ENCODE measurements at regions not wholly inside any gene's neighbourhood (a gene's known extent, or its start where the extent isn't known, plus 50 kb on each side); places are given as distances from the start of the nearest gene placed in this dataset.
A peak's percentile ranks its signal among the peaks of the same experiment; 100 is the strongest.

GRCh38 chr16:6247775-6248174 lies 1084.9 kb upstream of the RBFOX1 start:
- no peak for DNase-seq

DNA sequence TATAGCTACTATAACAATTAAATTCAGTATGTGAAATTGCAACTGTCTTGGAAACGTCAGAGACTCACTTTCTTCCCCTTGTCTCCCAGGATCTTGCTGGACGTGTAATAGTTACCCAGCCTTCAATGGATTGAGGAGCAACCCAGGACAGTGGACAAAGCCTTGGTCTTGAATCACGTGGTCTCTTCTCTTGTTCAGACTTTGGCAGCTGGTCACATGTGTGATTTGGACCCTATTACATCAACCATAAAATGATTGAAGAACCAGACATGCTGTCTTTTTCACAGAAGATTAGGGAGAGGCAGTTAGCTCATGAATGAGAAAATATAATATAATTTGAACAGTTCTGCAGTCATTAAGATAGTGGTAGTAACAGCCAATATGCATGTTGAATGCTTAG lies 1085.5 kb upstream of the RBFOX1 start:
- no peak for DNase-seq

DNA sequence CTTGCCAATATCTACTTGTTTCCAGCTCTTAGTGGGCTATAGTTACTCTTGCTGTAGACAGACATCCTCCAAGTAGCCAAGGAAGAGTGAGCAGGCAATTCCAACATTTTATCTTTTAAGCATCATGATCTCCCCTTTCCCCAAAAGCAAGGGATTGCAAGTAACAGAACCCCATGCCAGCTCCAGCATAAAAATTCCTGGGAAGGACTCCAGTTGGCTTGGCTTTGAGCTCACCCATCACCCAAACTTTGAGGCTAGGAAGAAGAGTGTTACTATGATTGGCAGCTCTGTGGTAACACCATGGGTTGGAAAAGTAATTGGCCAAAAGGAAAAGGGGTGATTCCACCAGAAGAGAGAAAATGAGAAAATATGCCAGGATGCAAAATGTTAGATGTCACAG lies 1086.4 kb upstream of the RBFOX1 start:
- no peak for DNase-seq

GRCh38 chr16:6232056-6232455 lies 1100.6 kb upstream of the RBFOX1 start:
- DNase-seq, result no peak

DNA sequence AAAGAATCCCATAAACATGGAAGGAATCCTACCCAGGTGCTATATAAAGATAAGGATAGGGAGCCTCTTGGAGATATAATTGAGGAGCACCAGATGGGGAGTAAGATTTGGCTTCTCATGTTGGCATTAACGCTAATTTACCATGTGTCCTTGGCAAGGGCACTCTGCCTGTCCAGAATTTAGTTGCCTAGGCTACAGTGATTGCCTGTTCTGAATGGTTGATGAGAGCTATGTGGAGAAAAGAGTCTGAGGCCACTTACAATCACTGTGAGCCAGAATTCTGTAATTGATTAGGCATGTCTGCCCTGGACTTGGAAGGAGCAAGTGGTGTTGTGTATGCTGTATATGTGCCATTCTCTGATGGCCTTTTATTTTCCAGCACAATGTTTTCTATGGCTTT lies 1101.2 kb upstream of the RBFOX1 start:
- DNase-seq, result no peak

DNA sequence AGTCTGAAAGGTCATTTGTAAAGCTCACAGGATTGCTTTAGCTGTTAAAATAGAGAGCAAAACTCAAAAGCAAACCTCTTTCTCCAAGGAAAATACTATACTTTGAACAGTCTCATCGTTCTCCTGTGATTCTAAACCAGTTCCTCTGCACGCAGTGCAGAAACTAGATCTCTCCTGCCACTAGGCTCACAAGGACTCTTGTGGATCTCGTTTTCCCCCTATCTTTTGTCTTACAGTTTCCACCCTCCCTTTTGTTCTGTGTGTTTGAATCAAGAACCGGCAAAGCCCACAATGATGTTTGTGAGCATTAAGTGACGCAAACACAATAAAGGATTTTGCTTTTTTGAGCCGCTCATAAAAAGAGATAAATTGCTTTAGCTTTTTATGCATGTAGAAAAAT lies 1103.5 kb upstream of the RBFOX1 start:
- DNase-seq, result peak; percentile 90

GRCh38 chr16:6218855-6219254 lies 1113.8 kb upstream of the RBFOX1 start:
- no peak for DNase-seq

GRCh38 chr16:6216836-6217235 lies 1115.8 kb upstream of the RBFOX1 start:
- no peak for DNase-seq

DNA sequence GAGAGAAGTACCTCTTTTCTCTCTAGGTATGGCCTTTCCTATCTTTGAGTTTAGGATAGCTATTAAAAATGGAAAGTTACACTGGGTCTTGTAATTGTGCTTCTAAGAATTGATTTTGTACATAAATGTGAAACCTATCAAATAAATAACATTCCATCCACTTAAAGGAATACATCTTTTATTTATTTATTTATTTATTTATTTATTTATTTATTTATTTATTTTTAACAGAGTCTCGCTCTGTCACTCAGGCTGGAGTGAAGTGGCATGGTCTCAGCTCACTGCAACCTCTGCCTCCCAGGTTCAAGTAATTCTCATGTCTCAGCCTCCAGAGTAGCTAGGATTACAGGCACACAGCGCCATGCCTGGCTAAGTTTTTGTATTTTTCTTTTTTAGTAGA lies 1114.0 kb upstream of the EEF2KMT start:
- no peak for DNase-seq

- DNase-seq, result no peak
Observed at GRCh38 chr16:6209355-6209930, 1111.8 kb upstream of the EEF2KMT start.

- no peak for DNase-seq
Observed at GRCh38 chr16:6207580-6207979, 1110.0 kb upstream of the EEF2KMT start.

GRCh38 chr16:6207124-6207523 lies 1109.5 kb upstream of the EEF2KMT start:
- DNase-seq, result no peak

DNA sequence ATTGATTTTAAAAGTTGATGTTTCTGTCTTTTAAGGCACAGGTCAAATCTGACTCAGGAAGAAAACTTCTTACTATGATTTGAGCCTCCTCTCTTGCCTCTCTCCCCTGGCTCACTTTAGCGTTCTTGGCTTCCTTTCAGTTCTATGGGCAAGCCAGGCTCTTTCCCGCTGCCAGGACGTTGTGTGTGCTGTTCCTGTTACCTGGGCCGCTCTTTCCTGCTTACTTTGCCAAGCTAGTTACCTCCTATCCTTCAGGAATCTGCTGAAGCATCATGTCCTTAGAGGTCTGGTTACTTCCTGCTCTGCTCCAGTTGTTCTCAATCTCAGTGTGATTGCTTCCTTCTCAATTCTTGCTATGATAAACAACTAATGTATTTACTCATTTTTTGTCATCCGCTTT lies 1108.5 kb upstream of the EEF2KMT start:
- peak; percentile 64 for DNase-seq

DNA sequence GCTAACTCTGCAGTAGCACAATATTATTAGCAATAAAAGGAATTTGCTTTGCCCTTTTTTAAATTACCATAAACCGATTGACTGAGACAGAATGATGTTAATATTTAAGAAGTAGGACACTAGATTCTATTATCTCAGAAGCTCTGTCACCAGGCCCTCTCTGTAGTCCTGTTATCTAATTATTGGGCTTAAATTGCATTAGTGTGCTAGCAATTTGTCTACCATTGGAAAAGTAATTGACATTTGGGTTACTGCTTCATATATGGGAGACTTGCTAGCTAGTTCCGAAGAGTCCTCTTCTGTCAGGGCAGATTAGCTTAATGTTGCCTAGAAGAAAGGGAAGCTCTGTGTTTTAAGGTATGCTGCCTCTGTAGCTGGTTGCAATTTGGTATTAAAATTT lies 1107.3 kb upstream of the EEF2KMT start:
- no peak for DNase-seq

GRCh38 chr16:6200861-6201260 lies 1103.3 kb upstream of the EEF2KMT start:
- DNase-seq, result no peak

GRCh38 chr16:6200271-6200670 lies 1102.7 kb upstream of the EEF2KMT start:
- DNase-seq, result no peak

- no peak for DNase-seq
Observed at GRCh38 chr16:6195966-6196365, 1098.4 kb upstream of the EEF2KMT start.

DNA sequence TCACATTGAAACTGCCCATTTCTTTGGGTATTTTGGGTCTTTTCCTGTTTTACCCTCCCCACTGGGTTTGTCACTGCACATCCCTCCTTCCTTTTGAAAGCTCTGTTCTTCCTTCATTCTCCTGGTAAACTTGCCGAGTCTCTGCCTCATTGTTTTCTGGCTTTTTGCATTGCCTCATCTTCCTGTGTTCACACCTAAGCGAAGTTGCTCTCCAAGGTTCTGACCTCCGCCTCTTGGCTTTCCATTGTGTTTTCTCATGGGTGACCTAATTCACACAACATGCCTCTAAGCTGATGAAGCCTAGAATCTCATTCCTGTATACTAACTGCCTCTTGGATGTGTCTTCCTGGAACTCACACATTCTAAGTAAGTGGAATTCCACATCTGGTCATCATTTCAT lies 1096.1 kb upstream of the EEF2KMT start:
- no peak for DNase-seq

GRCh38 chr16:6192984-6193383 lies 1095.4 kb upstream of the EEF2KMT start:
- no peak for DNase-seq

DNA sequence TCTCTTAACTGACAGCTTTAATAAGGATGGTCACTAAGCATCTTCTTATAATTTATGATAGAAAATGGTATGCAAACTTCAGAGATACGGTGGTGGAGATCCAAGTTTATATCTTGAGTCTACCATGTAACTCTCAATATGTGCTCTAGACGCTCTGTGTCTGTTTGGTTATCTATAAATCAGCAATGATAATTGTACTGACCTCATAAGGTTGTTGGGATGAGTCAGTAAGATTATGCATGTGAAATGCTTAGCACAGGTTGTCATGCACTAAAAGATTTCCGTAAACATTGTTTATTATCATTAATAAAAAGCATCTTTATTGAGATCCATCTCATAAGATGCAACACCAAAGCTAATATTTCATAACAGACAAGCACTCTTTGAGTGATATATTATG lies 1094.9 kb upstream of the EEF2KMT start:
- DNase-seq, result no peak

- no peak for DNase-seq
Observed at GRCh38 chr16:6190776-6191175, 1093.2 kb upstream of the EEF2KMT start.

DNA sequence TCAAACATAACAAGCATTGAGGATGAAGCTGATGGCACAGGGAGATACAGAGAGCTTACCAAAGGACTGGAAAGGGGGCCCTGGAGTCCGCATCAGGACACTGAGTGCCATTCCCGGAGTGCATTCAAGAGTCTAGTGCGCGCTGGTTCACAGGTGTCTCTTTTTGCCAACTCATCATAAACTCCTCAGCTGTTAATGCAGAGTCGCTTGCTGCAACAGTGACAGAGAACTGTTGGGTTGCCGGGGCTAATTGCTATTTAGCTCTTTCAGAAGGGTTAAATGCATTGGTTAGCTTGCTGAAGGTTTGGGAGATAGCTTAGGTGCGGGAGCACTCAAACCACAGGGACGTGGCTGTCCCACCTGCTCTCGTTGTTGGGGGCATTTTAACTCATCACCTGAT lies 1091.6 kb upstream of the EEF2KMT start:
- DNase-seq, result no peak

DNA sequence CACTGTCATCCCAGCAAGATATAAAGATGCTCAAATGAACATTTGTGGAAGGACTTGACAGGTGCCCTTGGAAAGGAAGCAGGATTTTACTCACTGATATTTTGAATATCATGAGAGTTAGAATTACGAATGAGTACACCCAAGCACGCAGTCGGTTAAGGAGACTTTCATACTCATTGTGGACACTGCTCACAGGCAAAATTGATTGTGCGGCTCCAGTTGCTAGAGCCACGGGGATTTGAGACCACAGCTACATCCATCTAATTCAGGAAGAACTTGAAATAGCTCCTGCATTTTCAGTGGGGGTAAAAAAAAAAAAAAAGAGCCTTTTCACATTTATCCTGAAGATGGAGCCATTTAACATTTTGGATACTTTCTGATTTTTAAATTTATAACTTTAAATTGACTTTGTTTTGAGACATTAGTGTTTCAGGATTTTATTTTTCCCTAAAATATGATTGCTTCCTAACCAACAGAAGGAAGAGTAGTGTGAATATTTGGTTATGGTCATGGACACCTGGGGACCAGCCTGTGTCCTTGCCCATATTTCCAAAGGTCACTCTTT lies 1080.1 kb upstream of the EEF2KMT start:
- DNase-seq, result no peak

DNA sequence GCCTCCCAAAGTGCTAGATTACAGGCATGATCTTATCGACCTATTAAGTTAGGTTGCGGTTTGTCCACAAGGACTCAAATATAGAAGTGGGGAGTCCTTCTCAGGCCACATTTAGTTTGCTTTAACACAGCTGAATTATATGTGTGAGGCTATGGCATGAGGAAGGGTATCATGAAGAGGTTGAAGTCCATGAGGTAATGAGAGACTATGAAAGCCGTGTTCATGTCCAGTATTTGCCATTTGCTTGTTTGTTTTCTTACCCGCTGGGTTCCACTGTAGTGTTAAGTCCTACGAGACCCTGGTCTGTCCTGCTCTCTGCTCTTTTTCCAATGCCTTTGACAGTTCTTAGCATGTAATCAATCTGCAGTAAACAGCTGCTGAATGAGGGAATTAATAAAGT lies 1072.4 kb upstream of the EEF2KMT start:
- no peak for DNase-seq

- DNase-seq, result no peak
Observed at GRCh38 chr16:6165330-6165979, 1067.9 kb upstream of the EEF2KMT start.

Data from DMS153 (cell line).